SHP77 (cell line): ENCODE measurements at regions not wholly inside any gene's neighbourhood (a gene's known extent, or its start where the extent isn't known, plus 50 kb on each side); places are given as distances from the start of the nearest gene placed in this dataset.

Source experiments
- DNase-seq, 2 experiments: peaks; one replicate each; lab custom pipeline; 2025; lab: John Stamatoyannopoulos, UW

DNA sequence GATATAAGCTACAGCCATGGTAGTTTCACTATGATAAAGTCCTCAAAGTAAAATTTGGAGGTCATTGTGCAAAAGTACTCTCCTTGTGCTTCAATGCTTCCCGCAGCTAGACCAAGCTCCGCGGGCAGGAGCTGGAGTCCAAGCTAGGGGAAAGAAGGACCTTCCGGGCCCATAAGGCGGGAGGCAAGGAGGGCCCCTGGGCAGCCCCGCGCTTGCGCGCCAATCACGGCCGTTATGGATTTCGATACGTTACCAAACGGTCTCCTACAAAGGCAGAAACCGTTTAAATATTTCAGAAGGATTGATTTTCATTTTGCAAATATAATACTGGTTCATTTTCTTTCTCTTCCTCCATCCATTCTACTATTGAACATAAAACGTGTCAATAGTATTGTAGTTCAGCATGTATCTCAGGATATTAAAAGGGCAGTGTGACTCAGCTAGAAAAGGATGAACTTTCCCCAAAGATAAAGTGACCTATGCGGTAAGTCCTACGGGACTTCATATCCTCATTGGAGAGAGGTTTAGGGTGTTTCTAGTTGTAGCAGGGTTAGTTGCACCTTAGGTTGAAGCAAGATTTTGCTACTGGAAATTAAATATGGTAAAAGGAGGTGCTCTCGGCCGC is 128.0 kb downstream of the KIF20B start:
- DNase-seq: no peak

DNA sequence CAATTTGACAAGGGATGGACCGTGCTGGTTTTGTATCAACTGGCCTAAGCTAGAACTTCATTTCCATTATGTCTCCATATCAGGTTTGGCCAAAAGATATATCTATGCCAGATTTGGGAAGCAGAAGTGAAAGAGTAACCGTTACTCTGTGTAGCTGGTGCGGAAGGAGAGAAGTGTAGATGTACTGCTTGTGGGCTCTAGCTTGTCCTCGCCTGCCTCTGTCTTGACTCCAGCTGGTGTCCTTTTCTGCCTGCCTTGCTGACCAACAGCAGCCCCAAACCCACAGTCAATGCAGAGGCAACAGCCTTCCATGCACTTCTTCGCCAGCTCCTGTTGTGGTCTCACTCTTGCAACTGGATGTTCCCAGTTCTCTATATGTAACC is 128.5 kb downstream of the KIF20B start:
- DNase-seq: no peak

DNA sequence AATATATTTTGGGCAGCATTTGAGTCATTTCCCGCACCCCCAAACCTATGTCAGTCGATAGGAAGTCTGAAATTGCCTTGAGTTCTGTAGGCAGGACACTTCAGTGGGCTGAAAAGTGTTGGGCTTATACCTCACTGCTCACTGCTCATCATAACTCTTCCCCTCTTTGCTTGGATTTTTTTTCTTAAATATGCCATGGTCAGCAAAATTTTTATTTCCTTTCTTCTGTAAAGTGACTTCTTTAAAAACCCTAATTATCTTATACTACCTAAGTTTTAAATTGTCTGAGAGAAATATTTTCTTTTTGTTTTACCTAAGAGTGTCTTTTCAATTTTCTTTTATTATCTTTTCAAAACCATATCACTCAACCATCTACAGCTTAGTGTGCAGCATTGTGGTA is 129.2 kb downstream of the KIF20B start:
- no peak for DNase-seq

DNA sequence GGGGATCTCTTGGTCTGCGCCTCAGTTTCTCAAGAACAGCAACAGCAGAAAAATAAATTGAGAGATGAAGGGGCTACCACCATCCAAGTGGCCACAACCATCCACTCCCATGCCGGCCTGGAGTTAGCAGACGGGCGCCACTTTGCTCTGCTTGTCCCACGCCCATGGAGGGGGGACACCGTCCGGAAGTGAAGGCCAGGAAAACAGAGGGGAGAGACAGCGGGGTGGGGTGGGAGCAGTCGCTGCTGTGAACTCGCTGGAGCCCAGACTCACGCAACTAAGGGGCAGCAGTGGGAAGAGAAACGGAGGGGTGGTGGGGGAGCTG is 135.4 kb downstream of the KIF20B start:
- no peak for DNase-seq

GRCh38 chr10:89837165-89838043 is 136.0 kb downstream of the KIF20B start:
- DNase-seq: no peak

GRCh38 chr10:89838044-89838615 is 136.7 kb downstream of the KIF20B start:
- DNase-seq: no peak

DNA sequence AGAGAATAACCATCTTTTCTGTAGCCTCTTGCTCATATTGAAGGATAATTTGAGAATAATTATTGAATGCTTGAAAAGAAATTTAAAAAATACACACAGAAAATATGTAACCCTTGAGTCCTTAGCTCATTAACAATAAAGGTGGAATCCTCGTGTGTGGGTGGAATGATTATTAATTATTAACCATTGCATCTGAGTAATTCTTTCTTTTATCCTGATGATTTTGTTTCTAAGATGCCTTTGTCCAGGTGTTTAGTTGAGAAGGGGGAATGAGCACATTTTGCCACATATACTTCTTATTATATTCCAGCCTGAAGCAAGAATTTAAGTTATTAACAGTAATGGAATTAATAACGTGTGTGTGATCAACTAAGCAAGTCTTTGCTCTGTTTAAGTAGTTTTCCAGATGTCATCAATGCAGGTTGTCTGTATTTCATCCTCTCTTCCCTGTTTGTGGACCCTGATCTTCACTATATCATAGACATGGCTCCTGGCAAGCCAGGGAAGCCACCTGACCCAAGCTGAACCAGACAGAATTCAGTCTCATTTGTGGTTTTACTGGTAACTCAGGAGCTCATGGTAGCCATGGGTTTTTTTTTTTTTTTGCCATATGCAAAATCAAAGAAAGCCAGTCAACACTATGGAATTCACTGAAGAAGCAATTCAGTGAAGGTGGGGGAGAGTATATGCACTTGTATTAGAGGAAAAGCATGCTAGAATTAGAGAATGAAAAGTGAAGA is 144.3 kb downstream of the KIF20B start:
- no peak for DNase-seq

- DNase-seq: no peak
Measured at GRCh38 chr10:89846281-89846630, 144.9 kb downstream of the KIF20B start.

GRCh38 chr10:89846786-89847185 is 145.4 kb downstream of the KIF20B start:
- no peak for DNase-seq

GRCh38 chr10:89852872-89853271 is 151.5 kb downstream of the KIF20B start:
- DNase-seq: no peak

DNA sequence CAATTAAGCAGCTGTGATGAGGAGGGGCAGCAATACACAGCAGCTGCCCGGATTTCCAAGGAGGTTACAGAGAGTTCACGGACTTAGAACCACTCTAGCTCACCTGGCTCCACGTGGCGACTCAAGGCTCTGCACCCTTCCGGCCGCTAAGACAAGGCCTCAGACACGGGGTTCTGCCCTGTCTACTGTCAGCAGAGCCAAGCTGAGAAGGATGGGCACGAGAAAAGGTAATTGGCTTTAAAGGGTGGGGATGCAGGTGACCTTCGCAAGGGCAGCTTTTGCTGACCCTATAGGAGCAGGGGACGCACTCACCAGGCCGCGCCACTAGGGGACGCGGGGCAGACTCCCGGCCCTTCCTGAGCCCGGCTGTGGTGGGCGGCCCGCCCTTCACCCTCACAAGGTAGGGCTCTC is 152.4 kb downstream of the KIF20B start:
- no peak for DNase-seq

DNA sequence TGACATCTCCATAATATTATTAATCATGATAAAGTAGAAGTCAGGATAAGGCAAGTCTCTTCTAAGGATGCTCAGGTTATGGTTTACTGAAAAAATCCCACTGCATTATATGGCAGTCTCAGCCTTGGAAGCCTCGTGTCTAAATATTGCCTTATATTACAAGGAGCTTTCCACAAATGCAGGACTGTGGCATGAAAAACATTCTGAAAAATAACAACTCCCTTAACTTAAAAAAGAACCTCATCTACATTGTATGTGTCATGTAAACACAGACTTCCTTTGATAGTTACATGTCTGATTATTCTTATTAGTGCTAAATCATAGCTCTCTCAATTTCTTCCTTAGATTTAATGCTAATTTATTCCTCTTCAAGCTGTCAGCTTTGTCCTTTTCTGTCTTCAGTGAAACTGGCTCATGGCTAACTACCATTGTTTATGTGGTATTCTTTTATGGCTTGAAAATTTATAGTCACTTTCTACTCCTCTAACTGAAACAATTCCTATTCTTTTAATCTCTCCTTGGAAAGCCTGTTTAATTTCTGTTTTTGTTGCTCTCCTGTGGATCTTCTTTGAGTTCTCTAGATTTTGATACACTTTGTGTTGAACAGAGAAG is 156.1 kb downstream of the KIF20B start:
- no peak for DNase-seq

DNA sequence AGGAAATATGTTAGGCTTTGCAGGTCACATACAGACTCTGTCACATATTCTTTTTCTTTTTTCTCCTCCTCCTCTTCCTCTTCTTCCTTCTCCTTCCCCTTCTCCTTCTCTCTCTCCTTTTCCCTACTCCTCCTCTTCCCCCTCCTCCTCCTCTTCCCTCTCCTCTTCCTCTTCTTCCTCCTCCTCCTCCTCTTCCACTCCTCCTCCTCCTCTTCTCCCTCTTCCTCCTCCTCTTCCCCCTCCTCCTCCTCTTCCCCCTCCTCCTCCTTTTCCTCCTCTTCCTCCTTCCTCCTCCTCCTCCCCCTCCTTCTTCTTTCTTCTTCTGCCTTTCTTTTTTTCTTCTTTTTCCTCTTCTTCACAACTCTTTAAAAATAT is 159.8 kb downstream of the KIF20B start:
- no peak for DNase-seq

DNA sequence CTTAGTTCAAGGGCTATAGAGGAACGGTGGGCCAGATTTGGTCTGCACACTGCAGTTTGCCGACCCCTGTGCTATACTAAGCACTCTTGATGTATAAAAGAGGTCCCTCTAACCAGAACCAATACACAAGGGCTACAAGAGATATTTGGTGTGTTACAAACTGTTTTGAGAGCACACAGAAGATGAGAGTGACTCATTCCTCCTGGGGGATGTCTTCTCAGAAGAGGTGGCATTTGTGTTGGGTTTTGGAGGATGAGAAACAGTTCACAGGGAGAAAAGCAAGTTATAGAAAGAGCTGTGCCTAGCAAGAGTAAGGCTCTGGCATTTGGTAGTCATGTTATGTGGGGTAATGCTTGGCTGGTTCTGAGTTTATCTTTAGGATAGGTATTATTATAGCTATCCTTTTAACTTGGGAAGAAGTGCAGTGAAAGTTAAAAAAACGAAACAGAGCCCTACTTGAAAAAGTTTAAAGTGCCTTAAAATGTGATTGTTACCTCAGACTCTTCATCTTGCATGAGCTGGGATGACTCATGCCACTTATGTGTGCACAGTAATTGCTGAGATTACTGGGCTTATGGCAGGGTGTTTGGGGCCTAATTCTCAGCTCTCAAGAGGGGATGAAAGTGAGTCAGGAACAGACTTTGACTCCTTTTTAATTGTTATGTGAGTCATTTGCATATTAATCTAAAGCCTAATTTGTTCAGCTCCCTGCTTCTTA is 160.4 kb downstream of the KIF20B start:
- DNase-seq: no peak

DNA sequence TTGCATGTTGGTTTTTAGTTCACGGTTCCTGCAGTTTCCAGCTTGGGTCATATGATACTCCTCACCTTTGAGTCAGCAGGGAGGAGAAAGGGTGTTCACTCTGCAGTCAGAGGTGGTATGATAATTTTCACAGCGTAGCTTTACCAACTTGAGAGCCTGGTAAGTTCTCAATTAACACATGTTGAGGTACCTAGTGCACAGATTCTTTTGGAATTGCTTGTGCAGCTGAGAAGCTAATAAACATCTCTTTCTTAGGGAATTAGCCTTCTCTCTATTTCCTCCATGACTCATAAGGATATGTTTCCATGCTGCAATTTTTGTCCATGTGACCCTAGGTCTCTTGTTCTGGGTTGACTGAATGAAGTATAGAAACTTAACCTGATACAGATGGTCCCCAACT is 166.6 kb downstream of the KIF20B start:
- no peak for DNase-seq

- no peak for DNase-seq
Measured at GRCh38 chr10:89869180-89869579, 167.8 kb downstream of the KIF20B start.

GRCh38 chr10:89869592-89870156 is 168.3 kb downstream of the KIF20B start:
- no peak for DNase-seq

- no peak for DNase-seq
Measured at GRCh38 chr10:89870936-89871335, 169.5 kb downstream of the KIF20B start.

DNA sequence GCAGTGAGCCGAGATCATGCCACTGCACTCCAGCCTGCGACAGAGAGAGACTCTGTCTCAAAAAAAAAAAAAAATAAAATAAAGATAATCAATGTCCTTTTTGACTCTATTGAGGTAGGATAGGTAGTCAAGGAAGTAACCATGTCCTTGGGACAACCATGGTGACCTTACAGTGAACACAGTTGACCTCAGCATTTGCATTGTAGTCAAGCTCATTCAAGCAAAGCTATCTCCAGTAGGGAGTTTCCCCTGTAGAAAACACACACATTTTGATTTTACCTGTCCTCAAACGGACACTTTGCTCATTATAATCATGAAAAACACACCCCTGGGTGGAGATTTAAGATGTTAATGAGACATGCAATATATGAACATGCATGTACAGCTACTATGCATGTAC is 171.7 kb downstream of the KIF20B start:
- DNase-seq: no peak

- no peak for DNase-seq
Measured at GRCh38 chr10:89875557-89875956, 174.2 kb downstream of the KIF20B start.

- DNase-seq: no peak
Measured at GRCh38 chr10:89879121-89879520, 177.7 kb downstream of the KIF20B start.
